Kidney capillary endothelial cell (primary cell): ENCODE measurements at regions not wholly inside any gene's neighbourhood (a gene's known extent, or its start where the extent isn't known, plus 50 kb on each side); places are given as distances from the start of the nearest gene placed in this dataset.
"Not testable (repeated sequence)": the region's sequence is repeated elsewhere in the genome, so short reads cannot be mapped to it uniquely, and the experiment has no call there.

Source experiments
- DNase-seq: peaks from one replicate; pipeline ENCODE4 v3.0.0-alpha.2; 2018; ENCODE audit warnings: low spot score

- DNase-seq: peak; percentile 2
Observed at GRCh38 chr10:108970016-108970415, 953.3 kb downstream of the XPNPEP1 start.

- no peak for DNase-seq
Observed at GRCh38 chr10:108966411-108966810, 956.9 kb downstream of the XPNPEP1 start.

GRCh38 chr10:108966005-108966404 is 957.3 kb downstream of the XPNPEP1 start:
- no peak for DNase-seq

GRCh38 chr10:108962172-108962571 is 961.1 kb downstream of the XPNPEP1 start:
- DNase-seq: no peak

GRCh38 chr10:108957681-108958080 is 965.6 kb downstream of the XPNPEP1 start:
- no peak for DNase-seq

GRCh38 chr10:108956149-108956548 is 967.2 kb downstream of the XPNPEP1 start:
- no peak for DNase-seq

GRCh38 chr10:108920029-108920428 is 1003.3 kb downstream of the XPNPEP1 start:
- not testable (repeated sequence) for DNase-seq

GRCh38 chr10:108913300-108913699 is 1010.0 kb downstream of the XPNPEP1 start:
- no peak for DNase-seq

- DNase-seq: peak; percentile 14
Observed at GRCh38 chr10:108911814-108912541, 1011.3 kb downstream of the XPNPEP1 start.

GRCh38 chr10:108908096-108908495 is 1015.2 kb downstream of the XPNPEP1 start:
- no peak for DNase-seq

- DNase-seq: no peak
Observed at GRCh38 chr10:108905821-108906220, 1017.5 kb downstream of the XPNPEP1 start.

GRCh38 chr10:108905171-108905570 is 1018.1 kb downstream of the XPNPEP1 start:
- no peak for DNase-seq

- no peak for DNase-seq
Observed at GRCh38 chr10:108904163-108904838, 1019.0 kb downstream of the XPNPEP1 start.

- no peak for DNase-seq
Observed at GRCh38 chr10:108902619-108903285, 1020.6 kb downstream of the XPNPEP1 start.

- DNase-seq: no peak
Observed at GRCh38 chr10:108901781-108902618, 1021.3 kb downstream of the XPNPEP1 start.

GRCh38 chr10:108899670-108900069 is 1023.6 kb downstream of the XPNPEP1 start:
- DNase-seq: no peak

GRCh38 chr10:108894402-108895301 is 1028.7 kb downstream of the XPNPEP1 start:
- DNase-seq: no peak

- no peak for DNase-seq
Observed at GRCh38 chr10:108877095-108877561, 1046.2 kb downstream of the XPNPEP1 start.

GRCh38 chr10:108872854-108873253 is 1050.5 kb downstream of the XPNPEP1 start:
- DNase-seq: no peak

- DNase-seq: no peak
Observed at GRCh38 chr10:108868881-108869280, 1054.4 kb downstream of the XPNPEP1 start.
